ENCODE measurements at regions not wholly inside any gene's neighbourhood (a gene's known extent, or its start where the extent isn't known, plus 50 kb on each side); places are given as distances from the start of the nearest gene placed in this dataset.

DNA sequence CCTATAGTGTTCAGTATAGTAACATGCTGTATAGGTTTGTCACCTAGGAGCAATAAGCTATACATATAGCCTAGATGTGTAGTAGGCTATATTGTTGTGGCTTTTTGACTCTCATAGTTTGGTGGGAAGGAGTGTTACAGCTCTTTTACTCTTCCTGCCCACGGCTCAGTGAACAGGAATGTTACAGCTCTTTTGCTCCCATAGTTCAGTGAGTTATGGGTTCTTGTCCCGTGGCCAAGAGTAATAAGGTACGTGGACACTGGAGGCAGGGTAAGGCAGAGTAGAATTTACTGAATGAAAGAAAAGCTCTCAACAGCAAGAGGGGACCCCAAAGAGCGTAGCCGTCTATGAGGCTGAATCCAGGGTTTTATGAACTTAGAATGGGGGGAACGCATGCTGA is 734.3 kb downstream of the ADGRL2 start:
- TF ChIP-seq, protein P1, sequence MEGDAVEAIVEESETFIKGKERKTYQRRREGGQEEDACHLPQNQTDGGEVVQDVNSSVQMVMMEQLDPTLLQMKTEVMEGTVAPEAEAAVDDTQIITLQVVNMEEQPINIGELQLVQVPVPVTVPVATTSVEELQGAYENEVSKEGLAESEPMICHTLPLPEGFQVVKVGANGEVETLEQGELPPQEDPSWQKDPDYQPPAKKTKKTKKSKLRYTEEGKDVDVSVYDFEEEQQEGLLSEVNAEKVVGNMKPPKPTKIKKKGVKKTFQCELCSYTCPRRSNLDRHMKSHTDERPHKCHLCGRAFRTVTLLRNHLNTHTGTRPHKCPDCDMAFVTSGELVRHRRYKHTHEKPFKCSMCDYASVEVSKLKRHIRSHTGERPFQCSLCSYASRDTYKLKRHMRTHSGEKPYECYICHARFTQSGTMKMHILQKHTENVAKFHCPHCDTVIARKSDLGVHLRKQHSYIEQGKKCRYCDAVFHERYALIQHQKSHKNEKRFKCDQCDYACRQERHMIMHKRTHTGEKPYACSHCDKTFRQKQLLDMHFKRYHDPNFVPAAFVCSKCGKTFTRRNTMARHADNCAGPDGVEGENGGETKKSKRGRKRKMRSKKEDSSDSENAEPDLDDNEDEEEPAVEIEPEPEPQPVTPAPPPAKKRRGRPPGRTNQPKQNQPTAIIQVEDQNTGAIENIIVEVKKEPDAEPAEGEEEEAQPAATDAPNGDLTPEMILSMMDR (IDR thresholded peaks at IDR 0.05; ENCODE audit: low read depth, low read length): no peak
- TF ChIP-seq POLR2A (IDR thresholded peaks at IDR 0.05; ENCODE audit: extremely low read depth, insufficient read length) (no peak), MYC (IDR thresholded peaks at IDR 0.05; ENCODE audit: low read depth, low read length) (no peak)
- TF ChIP-seq, protein P2, sequence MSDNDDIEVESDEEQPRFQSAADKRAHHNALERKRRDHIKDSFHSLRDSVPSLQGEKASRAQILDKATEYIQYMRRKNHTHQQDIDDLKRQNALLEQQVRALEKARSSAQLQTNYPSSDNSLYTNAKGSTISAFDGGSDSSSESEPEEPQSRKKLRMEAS (IDR thresholded peaks at IDR 0.05; ENCODE audit: low read depth, low read length): no peak

Measured in NB4 (cell line).